RWPE2 (cell line): ENCODE measurements at regions not wholly inside any gene's neighbourhood (a gene's known extent, or its start where the extent isn't known, plus 50 kb on each side); places are given as distances from the start of the nearest gene placed in this dataset.

Experiments
- ATAC-seq: fragments of 200-7000 bp; cut with Tn5 transposase; 3 replicates; pipeline ENCODE4 v1.9.1; 2021; ENCODE audit warnings: low read depth
- DNase-seq: peaks from one replicate; pipeline ENCODE4 v3.0.0-alpha.2; 2020; ENCODE audit warnings: low spot score
- H3K27ac ChIP-seq: fragments of 450-650 bp; 2 replicates; pipeline ENCODE4 v1.5.1; 2017; ENCODE audit warnings: mild to moderate bottlenecking; ENCODE audit not compliant: poor library complexity, severe bottlenecking
- H3K27me3 ChIP-seq: fragments of 250-450 bp; sonication (Bioruptor Pico); 2 replicates; pipeline ENCODE4 v1.5.1; 2021; ENCODE audit warnings: mild to moderate bottlenecking, moderate library complexity; ENCODE audit not compliant: insufficient read depth, poor library complexity, severe bottlenecking
- H3K36me3 ChIP-seq: fragments of 250-450 bp; sonication (Bioruptor Pico); 2 replicates; pipeline ENCODE4 v1.5.1; 2020; ENCODE audit warnings: low read depth, mild to moderate bottlenecking, moderate library complexity
- H3K4me1 ChIP-seq: fragments of 250-450 bp; sonication (Bioruptor Pico); 2 replicates; pipeline ENCODE4 v1.5.1; 2021; ENCODE audit warnings: mild to moderate bottlenecking, moderate library complexity; ENCODE audit not compliant: insufficient read depth, poor library complexity, severe bottlenecking
- H3K4me3 ChIP-seq: fragments of 250-450 bp; sonication (Bioruptor Pico); 2 replicates; pipeline ENCODE4 v1.5.1; 2021; ENCODE audit warnings: mild to moderate bottlenecking, moderate library complexity; ENCODE audit not compliant: severe bottlenecking
- H3K9me3 ChIP-seq: fragments of 250-450 bp; sonication (Bioruptor Pico); 2 replicates; pipeline ENCODE4 v1.5.1; 2021; ENCODE audit warnings: mild to moderate bottlenecking, moderate library complexity; ENCODE audit not compliant: severe bottlenecking
- TF ChIP-seq, protein P1 (sequence below): fragments of 450-650 bp; IDR thresholded peaks from one replicate; pipeline ENCODE4 v1.5.1; 2017; ENCODE audit warnings: mild to moderate bottlenecking, moderate library complexity; ENCODE audit not compliant: poor library complexity, severe bottlenecking

DNA sequence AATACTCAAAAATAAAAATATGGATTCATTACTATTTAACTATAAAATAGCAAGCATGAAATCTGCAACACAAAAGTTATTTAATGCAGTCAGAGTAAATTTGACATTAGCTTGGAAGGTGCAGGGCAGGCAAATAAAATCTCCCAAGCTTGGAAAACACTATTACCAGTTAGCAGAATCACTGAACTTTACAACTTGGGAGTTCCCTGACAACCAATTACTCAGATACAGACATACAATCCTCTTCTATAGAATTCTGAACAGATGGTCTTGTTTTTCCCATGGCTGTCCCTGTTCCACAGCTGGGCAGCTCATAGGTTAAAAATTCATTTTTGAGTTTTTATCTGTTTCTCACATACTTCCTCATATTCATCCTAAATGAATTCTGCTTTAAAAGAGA, 1002.6 kb downstream of the SORCS3 start:
- Histone ChIP-seq H3K27me3 (no peaks in the 10 kb centered on the region), H3K27ac (no peak overlapping the region), H3K4me3 (no peak overlapping the region), H3K9me3 (no peaks in the 10 kb centered on the region), H3K36me3 (no peaks in the 10 kb centered on the region), H3K4me1 (no peaks in the 10 kb centered on the region)
- no peak for DNase-seq
- TF ChIP-seq, protein P1, sequence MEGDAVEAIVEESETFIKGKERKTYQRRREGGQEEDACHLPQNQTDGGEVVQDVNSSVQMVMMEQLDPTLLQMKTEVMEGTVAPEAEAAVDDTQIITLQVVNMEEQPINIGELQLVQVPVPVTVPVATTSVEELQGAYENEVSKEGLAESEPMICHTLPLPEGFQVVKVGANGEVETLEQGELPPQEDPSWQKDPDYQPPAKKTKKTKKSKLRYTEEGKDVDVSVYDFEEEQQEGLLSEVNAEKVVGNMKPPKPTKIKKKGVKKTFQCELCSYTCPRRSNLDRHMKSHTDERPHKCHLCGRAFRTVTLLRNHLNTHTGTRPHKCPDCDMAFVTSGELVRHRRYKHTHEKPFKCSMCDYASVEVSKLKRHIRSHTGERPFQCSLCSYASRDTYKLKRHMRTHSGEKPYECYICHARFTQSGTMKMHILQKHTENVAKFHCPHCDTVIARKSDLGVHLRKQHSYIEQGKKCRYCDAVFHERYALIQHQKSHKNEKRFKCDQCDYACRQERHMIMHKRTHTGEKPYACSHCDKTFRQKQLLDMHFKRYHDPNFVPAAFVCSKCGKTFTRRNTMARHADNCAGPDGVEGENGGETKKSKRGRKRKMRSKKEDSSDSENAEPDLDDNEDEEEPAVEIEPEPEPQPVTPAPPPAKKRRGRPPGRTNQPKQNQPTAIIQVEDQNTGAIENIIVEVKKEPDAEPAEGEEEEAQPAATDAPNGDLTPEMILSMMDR = no peak
- ATAC-seq = no peak

DNA sequence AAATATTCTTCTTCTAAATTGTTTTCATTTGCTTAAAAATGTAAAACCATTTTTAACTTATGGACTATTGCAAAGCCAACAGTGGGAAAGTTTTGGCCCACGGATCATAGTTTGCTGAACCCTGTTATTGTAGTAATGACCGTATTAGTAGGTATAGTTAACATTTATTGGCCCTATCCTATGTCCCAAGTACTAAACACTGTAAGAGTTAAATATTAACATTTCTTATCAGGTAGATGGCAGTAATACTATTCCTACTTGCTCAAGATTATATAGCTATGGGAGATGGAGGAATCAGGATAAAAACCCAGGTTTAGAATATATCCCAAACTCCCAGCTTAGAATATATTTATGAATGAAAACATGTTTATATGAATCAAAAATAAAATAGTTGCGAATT, 993.2 kb downstream of the SORCS3 start:
- Histone ChIP-seq H3K4me3 (no peak overlapping the region), H3K27me3 (no peaks in the 10 kb centered on the region), H3K27ac (no peak overlapping the region), H3K36me3 (no peaks in the 10 kb centered on the region), H3K4me1 (no peaks in the 10 kb centered on the region), H3K9me3 (no peaks in the 10 kb centered on the region)
- no peak for ATAC-seq
- DNase-seq = no peak
- TF ChIP-seq, protein P1 = no peak

DNA sequence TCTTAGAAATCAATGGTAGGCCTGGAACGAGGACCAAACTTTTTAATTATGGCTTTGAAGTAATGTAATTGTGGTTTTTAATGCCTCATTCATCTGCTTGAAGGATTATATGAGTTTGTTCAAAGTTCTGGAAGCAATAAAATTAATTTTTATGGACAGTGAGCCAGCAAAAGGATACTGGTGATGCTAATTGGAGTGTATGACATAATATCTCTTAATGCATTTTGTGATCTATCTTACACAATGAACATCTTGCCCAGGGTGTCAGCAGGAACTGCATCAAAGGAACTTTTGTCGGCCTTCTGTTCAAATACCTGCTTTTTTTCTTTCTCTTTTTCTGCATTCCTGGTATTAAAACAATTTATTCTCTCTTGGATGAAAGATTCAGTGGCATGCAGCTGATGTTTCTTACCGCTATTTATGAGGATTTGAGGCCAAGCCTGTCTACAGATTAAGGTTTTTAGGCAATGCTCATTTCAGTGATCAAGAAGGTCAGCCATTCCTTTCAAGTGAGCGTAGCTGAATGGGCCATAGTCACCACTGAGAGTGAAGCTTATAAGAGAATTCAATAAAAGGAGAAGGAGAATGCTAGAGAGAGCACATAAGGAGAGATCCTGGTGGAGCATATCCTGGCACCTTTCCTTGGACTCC, 974.8 kb downstream of the SORCS3 start:
- no peaks in the 10 kb centered on the region for H3K27me3 ChIP-seq
- no peak for ATAC-seq
- DNase-seq = no peak
- TF ChIP-seq, protein P1 = no peak
- no peaks in the 10 kb centered on the region for H3K4me1 ChIP-seq
- no peaks in the 10 kb centered on the region for H3K36me3 ChIP-seq
- no peak overlapping the region for H3K4me3 ChIP-seq
- H3K27ac ChIP-seq = no peak overlapping the region
- H3K9me3 ChIP-seq = no peaks in the 10 kb centered on the region

- Histone ChIP-seq H3K36me3 (no peaks in the 10 kb centered on the region), H3K9me3 (no peaks in the 10 kb centered on the region), H3K4me3 (no peak overlapping the region), H3K4me1 (no peaks in the 10 kb centered on the region), H3K27me3 (no peaks in the 10 kb centered on the region), H3K27ac (no peak overlapping the region)
- DNase-seq (no peak), ATAC-seq (no peak)
- TF ChIP-seq, protein P1 = no peak
Observed at GRCh38 chr10:105611244-105611798, 970.2 kb downstream of the SORCS3 start.

DNA sequence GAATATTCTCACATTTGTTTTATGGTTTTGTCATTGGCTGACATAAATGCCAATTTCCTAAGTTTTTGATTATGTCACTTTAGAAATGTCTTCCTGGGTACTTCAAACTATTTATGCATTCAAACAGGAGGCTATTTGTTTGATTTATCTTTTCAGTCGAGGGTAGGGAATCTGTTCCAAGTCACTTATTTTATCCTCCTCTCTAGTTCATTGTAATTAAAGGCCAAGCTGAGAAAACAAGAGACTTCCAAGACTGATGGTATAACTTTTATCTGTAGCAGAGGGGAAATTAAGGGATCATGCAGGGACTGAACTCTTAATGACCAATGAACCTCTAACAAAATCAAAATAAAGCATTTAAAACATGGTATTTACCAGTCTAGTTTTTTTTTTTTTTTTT, 968.4 kb downstream of the SORCS3 start:
- Histone ChIP-seq H3K36me3 (no peaks in the 10 kb centered on the region), H3K27ac (no peak overlapping the region), H3K9me3 (no peaks in the 10 kb centered on the region), H3K27me3 (no peaks in the 10 kb centered on the region), H3K4me3 (no peak overlapping the region), H3K4me1 (no peaks in the 10 kb centered on the region)
- DNase-seq (no peak), ATAC-seq (no peak)
- TF ChIP-seq, protein P1 = no peak
